Medulla oblongata (tissue), 1 donor: ENCODE measurements at regions not wholly inside any gene's neighbourhood (a gene's known extent, or its start where the extent isn't known, plus 50 kb on each side); places are given as distances from the start of the nearest gene placed in this dataset.
"Not testable (repeated sequence)": the region's sequence is repeated elsewhere in the genome, so short reads cannot be mapped to it uniquely, and the experiment has no call there.

ENCODE experiments used
- DNase-seq: peaks from one replicate; pipeline ENCODE4 v3.0.0-alpha.2; 2015; ENCODE audit errors: extremely low spot score

DNA sequence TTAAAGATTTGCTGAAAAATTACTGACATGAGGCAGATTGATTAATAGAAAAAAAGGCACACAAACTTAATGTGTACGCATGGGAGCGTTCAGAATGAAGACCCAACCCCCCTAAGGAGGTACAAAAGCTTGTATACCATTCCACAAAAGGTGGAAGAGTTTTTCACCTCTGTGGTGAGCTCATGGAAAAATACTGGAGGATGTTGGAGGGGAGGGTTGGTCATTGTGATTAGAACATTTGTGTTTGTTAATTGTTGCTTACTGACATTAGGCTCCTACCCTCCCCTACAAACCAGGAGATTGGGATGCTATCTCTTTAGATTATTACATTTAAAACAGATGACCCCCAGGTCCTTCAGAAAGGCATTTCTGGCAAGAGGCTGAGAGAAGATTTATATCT is 1973.3 kb downstream of the OLFM4 start:
- DNase-seq: no peak

DNA sequence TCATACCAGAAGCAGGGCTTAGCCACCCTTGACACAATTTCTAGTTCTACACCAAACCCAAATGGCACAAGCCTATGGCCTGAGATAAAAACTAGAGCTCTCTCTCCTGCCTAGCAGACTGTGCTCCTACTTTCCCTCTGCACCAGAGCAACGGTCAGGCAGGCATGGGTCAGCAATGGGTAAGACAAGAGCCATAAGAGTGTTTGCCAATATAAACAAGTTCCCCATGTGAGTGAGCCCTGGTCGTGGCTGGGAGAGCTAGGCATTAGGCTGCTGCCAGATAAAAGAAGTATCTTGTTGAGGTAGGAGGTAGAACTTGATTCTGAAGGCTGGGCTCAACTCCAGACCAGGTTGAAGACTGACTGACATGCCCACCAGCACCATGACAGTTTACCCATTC is 1979.1 kb downstream of the OLFM4 start:
- no peak for DNase-seq

- no peak for DNase-seq
These were observed 1984.4 kb downstream of the OLFM4 start for GRCh38 chr13:55013051-55013450.

DNA sequence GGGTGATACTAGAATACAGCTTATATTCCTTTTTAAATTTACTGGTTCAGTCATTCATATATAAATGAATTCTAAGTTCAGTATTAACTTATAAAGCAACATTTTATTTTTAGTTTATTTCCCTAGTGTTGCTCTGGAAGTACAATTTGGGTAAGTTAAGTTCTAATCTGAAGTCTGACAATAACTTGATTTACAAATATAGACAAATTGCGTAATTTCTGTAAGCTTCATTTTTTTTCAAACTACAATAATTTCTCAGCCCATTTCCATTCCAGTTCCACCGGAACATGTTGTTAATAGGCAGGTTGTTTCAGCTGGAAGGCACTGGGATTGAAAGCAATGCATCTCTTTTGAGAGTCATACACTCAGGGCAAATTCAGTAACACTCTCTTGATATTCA is 2000.7 kb downstream of the OLFM4 start:
- no peak for DNase-seq

DNA sequence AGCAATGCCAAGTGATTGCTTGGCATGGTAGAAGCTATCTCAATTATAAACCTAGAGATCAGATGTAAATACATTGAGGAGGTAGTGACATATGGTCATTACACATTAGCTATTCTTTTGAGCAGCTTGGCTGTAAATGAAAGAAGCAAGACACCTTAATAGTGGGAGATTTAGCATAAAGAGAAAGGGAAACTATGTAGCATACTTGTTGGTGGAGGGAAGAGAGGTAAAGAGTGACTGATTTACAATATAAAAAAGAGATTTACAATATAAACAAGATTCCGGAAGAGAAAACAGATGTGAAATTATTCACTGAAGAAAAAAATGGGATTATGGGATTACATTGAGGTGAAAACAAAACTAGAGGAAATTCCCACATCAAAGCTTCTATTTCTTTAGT is 2009.6 kb downstream of the OLFM4 start:
- no peak for DNase-seq

- not testable (repeated sequence) for DNase-seq
These were observed 2025.4 kb downstream of the OLFM4 start for GRCh38 chr13:55053891-55054550.

DNA sequence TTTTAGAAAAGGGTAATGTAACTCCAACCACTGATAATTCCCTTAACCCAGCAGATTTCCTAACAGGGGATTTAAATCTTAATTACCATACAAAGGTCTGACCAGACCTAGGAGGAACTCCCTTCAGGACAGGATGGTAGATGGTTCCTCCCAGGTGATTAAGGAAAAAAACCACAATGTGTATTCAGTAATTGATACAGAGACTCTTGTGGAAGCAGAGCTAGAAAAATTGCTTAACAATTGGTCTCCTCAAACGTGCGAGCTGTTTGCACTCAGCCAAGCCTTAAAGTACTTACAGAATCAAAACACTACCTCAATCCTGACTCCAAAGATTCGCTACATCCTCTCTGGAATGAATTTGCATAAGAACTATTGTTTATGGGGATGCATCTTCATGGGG is 2027.1 kb downstream of the OLFM4 start:
- not testable (repeated sequence) for DNase-seq

- DNase-seq: no peak
These were observed 2034.0 kb downstream of the OLFM4 start for GRCh38 chr13:55062662-55063061.

DNA sequence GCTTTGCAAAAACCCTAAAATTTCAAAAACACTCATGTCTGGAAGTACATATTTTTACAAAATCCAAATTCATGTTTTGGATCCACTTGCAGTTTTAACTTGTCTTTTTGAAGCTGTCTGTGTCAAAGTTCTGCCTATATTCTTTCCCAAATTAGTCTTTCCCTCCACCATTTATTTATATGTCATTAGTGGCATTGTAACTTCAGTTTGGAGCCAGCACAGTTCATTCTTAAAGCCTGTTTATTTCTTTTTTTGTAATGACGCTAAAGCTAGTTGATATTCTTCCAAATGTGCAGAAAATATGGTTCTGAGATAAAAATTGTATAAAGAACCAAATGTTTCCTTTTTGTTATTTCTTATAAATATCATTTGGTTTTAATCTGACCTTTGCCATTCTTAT is 2039.3 kb downstream of the OLFM4 start:
- DNase-seq: no peak

- no peak for DNase-seq
These were observed 2041.1 kb downstream of the OLFM4 start for GRCh38 chr13:55069746-55070145.

GRCh38 chr13:55073000-55073399 is 2044.4 kb downstream of the OLFM4 start:
- no peak for DNase-seq

GRCh38 chr13:55084630-55085029 is 2056.0 kb downstream of the OLFM4 start:
- DNase-seq: no peak

GRCh38 chr13:55087085-55087484 is 2053.6 kb upstream of the PRR20A start:
- DNase-seq: no peak

- DNase-seq: no peak
These were observed 2050.1 kb upstream of the PRR20A start for GRCh38 chr13:55090612-55091011.

DNA sequence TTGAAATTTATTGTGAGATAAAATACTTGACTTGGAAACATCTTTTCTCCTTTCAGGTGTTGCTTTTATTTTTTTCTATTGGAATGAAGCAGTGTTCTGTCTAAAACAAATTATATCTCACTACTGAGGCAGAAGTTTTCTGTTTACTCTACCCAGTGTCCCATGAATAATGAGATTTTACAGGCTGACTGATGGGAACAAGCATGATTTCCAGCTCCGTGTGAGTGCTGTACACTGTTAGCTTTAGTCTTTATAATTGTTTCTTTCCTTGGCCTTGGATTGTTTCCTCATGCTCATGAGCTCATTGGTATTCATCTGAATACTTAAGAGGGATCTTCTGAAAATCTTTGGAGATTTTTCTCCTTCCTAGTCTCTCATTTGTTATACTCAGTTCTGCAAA is 2049.5 kb upstream of the PRR20A start:
- peak; percentile 4 for DNase-seq

DNA sequence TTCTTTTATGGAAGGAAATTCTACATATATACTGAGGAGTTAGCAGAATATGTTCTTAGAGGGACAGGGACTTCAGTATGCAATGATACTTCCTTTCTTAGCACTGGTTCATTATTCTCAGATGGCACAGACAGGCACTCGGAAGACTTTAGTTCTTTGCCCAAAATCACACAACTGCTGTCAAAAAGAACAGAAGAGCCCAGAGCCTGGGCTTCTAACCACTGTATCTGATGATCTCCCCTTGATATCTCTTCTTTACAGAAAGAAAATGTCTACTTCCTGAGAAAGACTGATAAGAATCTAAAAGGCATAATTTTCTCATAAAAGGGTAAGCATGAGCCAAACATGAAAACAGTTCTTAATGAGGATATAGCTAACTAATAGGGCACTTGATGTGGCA is 2034.2 kb upstream of the PRR20A start:
- DNase-seq: no peak

- DNase-seq: no peak
These were observed 2020.1 kb upstream of the PRR20A start for GRCh38 chr13:55120631-55121030.

DNA sequence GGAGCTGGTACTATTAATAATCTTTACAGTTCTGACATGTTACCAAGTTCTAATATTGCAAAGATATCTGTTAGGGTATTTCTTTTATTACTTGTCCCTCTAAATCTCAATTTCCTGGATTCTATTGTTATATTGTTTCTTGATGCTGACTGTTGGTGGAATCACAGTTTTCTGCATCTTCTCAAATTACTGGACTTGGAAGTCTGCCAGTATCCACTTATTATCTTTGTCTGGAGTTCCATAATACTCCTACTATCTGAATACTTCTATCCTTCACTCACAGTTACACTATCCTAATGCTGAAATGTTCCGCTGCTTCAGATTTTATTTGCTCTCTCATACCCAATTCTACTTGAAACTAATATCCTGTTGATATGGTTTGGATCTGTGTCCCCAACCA is 1985.7 kb upstream of the PRR20A start:
- DNase-seq: no peak

- no peak for DNase-seq
These were observed 1981.0 kb upstream of the PRR20A start for GRCh38 chr13:55159765-55160164.

DNA sequence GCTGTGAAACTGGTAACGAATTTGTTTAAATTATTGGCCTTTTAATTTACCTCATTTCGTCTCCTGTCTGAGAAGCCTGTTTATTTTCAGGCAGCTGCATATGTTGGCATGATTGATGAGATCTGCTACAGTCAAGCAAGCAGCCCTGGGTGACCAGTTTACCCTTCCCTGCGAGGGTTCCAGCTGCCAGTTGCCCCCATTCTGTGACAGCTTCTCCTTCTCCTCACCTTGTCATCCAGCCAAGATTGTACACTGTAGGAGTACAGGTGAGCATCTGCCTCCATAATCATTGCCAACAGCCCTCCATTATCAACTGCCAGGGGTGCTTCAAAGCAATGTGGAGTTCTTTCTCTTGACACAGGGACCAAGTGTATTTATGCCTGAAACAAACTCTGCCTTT is 1979.9 kb upstream of the PRR20A start:
- DNase-seq: no peak

DNA sequence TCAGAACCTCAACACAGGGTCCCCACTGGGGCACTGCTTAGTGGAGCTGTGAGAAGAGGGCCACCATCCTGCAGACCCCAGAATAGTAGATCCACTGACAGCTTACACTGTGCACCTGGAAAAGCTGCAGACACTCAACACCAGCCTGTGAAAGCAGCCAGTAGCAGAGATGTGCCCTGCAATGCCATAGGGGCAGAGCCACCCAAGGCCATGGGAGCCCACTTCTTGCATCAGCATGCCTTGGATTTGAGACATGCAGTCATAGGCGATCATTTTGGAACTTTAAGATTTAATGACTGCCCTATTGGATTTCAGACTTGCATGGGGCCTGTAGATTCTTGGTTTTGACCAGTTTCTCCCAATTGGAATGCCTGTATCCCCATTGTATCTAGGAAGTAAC is 1962.1 kb upstream of the PRR20A start:
- not testable (repeated sequence) for DNase-seq

DNA sequence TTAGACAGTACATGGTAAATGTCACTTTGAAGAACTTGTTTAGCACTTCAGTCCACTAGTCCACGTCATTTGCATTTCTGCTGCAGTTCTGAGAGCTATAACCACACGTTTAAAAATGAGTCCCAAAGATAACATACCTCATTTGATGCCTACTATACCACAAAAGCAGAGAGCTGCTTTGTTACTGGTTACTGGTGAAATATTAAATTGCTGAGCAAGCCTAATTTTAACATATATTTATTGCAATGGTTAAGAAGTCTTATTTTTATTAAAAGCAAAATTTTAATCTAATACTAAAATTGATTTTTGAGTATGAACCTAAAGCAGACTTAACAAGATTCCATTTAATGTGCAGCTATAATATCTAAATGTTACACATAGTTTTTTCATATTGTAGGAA is 1949.7 kb upstream of the PRR20A start:
- no peak for DNase-seq

DNA sequence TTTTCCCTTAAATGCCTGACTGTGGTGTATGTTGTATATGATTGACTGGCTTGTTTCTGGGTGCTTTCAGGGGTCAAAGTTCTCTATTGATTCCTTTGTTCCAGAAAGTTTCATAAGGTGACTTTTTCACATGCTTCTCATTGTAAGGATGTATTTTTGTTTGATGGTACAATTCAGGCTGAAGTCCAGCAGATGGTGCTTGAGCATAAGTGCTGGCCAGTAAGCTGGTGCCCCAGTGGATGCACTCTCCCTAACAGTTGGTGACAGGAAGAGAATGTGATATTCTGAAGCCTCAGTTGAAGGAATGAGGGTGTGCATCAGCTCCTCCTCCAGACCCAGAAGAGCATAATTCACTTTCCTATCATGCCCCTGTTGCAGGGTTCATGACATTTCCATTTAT is 1941.6 kb upstream of the PRR20A start:
- DNase-seq: no peak

- DNase-seq: no peak
These were observed 1925.8 kb upstream of the PRR20A start for GRCh38 chr13:55214841-55215345.
